ENCODE measurements at regions not wholly inside any gene's neighbourhood (a gene's known extent, or its start where the extent isn't known, plus 50 kb on each side); places are given as distances from the start of the nearest gene placed in this dataset.
A peak's percentile ranks its signal among the peaks of the same experiment; 100 is the strongest.

DNA sequence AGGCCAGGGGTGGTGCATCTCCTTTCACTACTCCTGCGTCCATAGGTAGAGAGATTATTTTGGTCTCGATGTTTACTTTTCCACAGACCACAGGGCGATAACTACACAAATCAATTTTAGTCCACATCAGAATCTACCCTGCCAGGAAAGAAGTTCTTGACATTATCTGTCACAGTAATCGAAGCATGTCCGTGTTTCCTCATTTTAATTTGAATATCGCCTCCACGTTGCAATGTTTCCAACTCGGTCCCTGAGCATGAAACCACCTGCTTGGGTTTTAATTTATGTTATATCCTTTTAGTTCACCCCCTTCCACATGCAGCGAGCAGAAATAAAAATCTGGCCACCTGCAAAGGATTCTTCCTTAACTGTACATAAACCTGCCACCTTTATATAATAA lies 100.1 kb upstream of the ATXN3L start:
- H3K4me3 ChIP-seq: no peak overlapping the region; the same call in 1 of the 2 replicates
- H3K4me2 ChIP-seq (ENCODE audit: control insufficient read depth, insufficient read depth): peak overlapping the region; percentile 57
- FAIRE-seq (no peak), DNase-seq (ENCODE audit: low read depth, low spot score) (no peak), ATAC-seq (no peak)
- under 1% methylated on average over 9 of the region's 9 CpGs for WGBS (ENCODE audit: insufficient coverage, insufficient replicate concordance, low lambda C conversion rate, missing lambda C conversion rate)
- ChIA-PET POLR2A (no interaction called here), RAD21 (ENCODE audit: unreplicated experiment) (no interaction called here), SMC1A (ENCODE audit: uncharacterized antibody, unreplicated experiment) (no interaction called here), CTCF (no interaction called here)
- no TSS peak for BruUV-seq (replicated peaks)
- no peaks in the 10 kb centered on the region for H3K36me3 ChIP-seq (ENCODE audit: control insufficient read depth in 2 of 2, insufficient read depth in 2 of 2, low read length in 1 of 2)
- no peaks in the 10 kb centered on the region for H3K27me3 ChIP-seq (replicated peaks in 1 of 2; ENCODE audit: control insufficient read depth in 2 of 2, insufficient read depth in 2 of 2, low read length in 1 of 2)
- in situ Hi-C loops (cut with MboI) (no loop called here), intact Hi-C loops (cut with micrococcal nuclease; ENCODE audit: unreplicated experiment) (no loop called here)
- TF ChIP-seq ASH2L (IDR thresholded peaks at IDR 0.05; ENCODE audit: borderline replicate concordance, low read depth): no peak
- TF ChIP-seq, protein P1, sequence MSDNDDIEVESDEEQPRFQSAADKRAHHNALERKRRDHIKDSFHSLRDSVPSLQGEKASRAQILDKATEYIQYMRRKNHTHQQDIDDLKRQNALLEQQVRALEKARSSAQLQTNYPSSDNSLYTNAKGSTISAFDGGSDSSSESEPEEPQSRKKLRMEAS (IDR thresholded peaks at IDR 0.05; ENCODE audit: low read depth, low read length): no peak
- no peak for TF ChIP-seq IRF4 (IDR thresholded peaks at IDR 0.05; ENCODE audit: low read depth, low read length)
- TF ChIP-seq, protein P2, sequence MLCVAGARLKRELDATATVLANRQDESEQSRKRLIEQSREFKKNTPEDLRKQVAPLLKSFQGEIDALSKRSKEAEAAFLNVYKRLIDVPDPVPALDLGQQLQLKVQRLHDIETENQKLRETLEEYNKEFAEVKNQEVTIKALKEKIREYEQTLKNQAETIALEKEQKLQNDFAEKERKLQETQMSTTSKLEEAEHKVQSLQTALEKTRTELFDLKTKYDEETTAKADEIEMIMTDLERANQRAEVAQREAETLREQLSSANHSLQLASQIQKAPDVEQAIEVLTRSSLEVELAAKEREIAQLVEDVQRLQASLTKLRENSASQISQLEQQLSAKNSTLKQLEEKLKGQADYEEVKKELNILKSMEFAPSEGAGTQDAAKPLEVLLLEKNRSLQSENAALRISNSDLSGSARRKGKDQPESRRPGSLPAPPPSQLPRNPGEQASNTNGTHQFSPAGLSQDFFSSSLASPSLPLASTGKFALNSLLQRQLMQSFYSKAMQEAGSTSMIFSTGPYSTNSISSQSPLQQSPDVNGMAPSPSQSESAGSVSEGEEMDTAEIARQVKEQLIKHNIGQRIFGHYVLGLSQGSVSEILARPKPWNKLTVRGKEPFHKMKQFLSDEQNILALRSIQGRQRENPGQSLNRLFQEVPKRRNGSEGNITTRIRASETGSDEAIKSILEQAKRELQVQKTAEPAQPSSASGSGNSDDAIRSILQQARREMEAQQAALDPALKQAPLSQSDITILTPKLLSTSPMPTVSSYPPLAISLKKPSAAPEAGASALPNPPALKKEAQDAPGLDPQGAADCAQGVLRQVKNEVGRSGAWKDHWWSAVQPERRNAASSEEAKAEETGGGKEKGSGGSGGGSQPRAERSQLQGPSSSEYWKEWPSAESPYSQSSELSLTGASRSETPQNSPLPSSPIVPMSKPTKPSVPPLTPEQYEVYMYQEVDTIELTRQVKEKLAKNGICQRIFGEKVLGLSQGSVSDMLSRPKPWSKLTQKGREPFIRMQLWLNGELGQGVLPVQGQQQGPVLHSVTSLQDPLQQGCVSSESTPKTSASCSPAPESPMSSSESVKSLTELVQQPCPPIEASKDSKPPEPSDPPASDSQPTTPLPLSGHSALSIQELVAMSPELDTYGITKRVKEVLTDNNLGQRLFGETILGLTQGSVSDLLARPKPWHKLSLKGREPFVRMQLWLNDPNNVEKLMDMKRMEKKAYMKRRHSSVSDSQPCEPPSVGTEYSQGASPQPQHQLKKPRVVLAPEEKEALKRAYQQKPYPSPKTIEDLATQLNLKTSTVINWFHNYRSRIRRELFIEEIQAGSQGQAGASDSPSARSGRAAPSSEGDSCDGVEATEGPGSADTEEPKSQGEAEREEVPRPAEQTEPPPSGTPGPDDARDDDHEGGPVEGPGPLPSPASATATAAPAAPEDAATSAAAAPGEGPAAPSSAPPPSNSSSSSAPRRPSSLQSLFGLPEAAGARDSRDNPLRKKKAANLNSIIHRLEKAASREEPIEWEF (IDR thresholded peaks at IDR 0.05; ENCODE audit: insufficient replicate concordance, low read depth, low read length): no peak
- no peak for TF ChIP-seq ATF7 (IDR thresholded peaks at IDR 0.05; ENCODE audit: low read depth)
- no peak for TF ChIP-seq CREB1 (IDR thresholded peaks at IDR 0.05; ENCODE audit: low read depth)
- no peak for TF ChIP-seq ZNF274 (IDR thresholded peaks at IDR 0.05; ENCODE audit: insufficient read depth, insufficient read length)
- TF ChIP-seq CBFB (IDR thresholded peaks at IDR 0.05; ENCODE audit: low read depth): no peak
- no peak for TF ChIP-seq NFIC (IDR thresholded peaks at IDR 0.05; ENCODE audit: low read depth, low read length)
- no peak for TF ChIP-seq FOXM1 (IDR thresholded peaks at IDR 0.05; ENCODE audit: low read depth, low read length)
- H3K9me3 ChIP-seq (replicated peaks; ENCODE audit: control insufficient read depth, insufficient read depth, low read length): no peaks in the 10 kb centered on the region
- no peaks in the 10 kb centered on the region for H3K79me2 ChIP-seq (ENCODE audit: control insufficient read depth, insufficient read depth, low read length)
- H3K4me1 ChIP-seq (ENCODE audit: control insufficient read depth, insufficient read depth, low read length): peaks cover 7% of the 10 kb centered on the region; the same call in 1 of the 2 replicates
- H2AFZ ChIP-seq (ENCODE audit: control insufficient read depth, low read depth, low read length): peak overlapping the region; percentile 67
- H3K9ac ChIP-seq (ENCODE audit: control insufficient read depth, insufficient read depth, low read length): peak overlapping the region; percentile 37
- no peak overlapping the region; the same call in 1 of the 2 replicates for H3K27ac ChIP-seq (ENCODE audit: control insufficient read depth, insufficient read depth)
- H4K20me1 ChIP-seq (ENCODE audit: control insufficient read depth, insufficient read depth): no peaks in the 10 kb centered on the region
